HFFc6 (cell line): ENCODE measurements at regions not wholly inside any gene's neighbourhood (a gene's known extent, or its start where the extent isn't known, plus 50 kb on each side); places are given as distances from the start of the nearest gene placed in this dataset.

Experiments used
- DNase-seq: peaks from one replicate; pipeline ENCODE4 v3.0.0-alpha.2; 2018
- H3K27ac Mint-ChIP-seq: 2 replicates; pipeline ENCODE4 v1.8.0; 2020; ENCODE audit warnings: mild to moderate bottlenecking, mixed read lengths
- H3K27me3 Mint-ChIP-seq: 2 replicates; pipeline ENCODE4 v1.8.0; 2021; ENCODE audit warnings: mild to moderate bottlenecking, moderate library complexity, mixed read lengths; ENCODE audit not compliant: insufficient read depth
- H3K36me3 Mint-ChIP-seq: 2 replicates; pipeline ENCODE4 v1.8.0; 2021; ENCODE audit warnings: low read depth, mixed read lengths
- H3K4me1 Mint-ChIP-seq: 2 replicates; pipeline ENCODE4 v1.8.0; 2020; ENCODE audit warnings: low read depth, mixed read lengths
- H3K4me3 Mint-ChIP-seq: 2 replicates; pipeline ENCODE4 v1.8.0; 2020; ENCODE audit warnings: mild to moderate bottlenecking, moderate library complexity, mixed read lengths
- H3K9me3 Mint-ChIP-seq: 2 replicates; pipeline ENCODE4 v1.8.0; 2020; ENCODE audit warnings: mild to moderate bottlenecking, mixed read lengths
- TF ChIP-seq, protein P1 (sequence below): fragments of 200-600 bp; sonication (generic); IDR thresholded peaks from 2 replicates; pipeline ENCODE4 v1.5.0; 2021; ENCODE audit warnings: antibody characterized with exemption, mild to moderate bottlenecking

DNA sequence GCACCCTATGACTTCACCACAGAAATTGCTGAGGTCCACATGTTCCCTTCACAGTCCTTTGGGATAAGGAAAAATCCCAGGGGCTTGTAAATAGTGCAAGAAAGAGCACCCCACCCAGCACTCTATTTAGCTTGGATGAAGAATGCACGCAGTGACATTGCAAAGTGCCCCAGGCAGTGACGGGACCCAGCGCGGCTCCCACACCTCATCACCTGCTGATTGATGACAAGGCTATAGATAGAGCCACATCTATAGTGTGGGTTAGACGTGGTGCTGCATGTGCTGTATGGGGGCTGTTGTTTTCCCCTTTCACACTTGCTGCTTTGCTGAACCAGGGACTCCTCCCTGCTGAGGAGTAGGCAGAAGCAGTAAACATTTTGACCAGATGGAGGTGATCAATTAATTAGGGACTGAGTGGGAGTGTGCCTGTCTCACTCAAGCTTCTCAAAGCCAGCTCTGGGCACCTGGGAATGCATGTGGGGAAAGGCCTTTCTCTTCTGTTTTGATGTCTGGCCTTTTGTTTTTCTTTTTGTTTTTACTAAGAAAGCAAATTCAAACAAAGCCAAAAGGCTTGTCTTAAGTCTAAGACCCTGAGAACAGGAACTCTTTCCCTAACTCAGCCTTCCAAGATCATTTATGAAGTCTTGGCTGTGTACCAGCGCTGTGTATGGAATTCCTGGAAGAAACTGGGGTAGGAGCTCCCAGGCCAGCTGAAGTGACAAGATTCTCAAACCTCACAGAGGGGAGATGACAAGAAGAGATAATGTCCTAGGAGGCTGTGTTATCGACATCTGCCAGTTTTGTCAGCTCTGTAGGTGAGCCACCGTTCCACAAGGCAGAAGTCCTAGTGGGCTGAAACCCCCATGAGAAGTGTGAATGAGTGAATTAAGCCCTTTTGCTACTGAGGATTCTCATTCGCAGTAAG lies 219.7 kb downstream of the BARX2 start:
- H3K36me3 Mint-ChIP-seq = no peaks in the 10 kb centered on the region
- H3K27me3 Mint-ChIP-seq = peaks cover 22% of the 10 kb centered on the region
- H3K4me3 Mint-ChIP-seq = no peak overlapping the region
- TF ChIP-seq, protein P1, sequence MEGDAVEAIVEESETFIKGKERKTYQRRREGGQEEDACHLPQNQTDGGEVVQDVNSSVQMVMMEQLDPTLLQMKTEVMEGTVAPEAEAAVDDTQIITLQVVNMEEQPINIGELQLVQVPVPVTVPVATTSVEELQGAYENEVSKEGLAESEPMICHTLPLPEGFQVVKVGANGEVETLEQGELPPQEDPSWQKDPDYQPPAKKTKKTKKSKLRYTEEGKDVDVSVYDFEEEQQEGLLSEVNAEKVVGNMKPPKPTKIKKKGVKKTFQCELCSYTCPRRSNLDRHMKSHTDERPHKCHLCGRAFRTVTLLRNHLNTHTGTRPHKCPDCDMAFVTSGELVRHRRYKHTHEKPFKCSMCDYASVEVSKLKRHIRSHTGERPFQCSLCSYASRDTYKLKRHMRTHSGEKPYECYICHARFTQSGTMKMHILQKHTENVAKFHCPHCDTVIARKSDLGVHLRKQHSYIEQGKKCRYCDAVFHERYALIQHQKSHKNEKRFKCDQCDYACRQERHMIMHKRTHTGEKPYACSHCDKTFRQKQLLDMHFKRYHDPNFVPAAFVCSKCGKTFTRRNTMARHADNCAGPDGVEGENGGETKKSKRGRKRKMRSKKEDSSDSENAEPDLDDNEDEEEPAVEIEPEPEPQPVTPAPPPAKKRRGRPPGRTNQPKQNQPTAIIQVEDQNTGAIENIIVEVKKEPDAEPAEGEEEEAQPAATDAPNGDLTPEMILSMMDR = no peak
- no peak for DNase-seq
- no peaks in the 10 kb centered on the region for H3K4me1 Mint-ChIP-seq
- H3K9me3 Mint-ChIP-seq = no peaks in the 10 kb centered on the region
- H3K27ac Mint-ChIP-seq = no peak overlapping the region

DNA sequence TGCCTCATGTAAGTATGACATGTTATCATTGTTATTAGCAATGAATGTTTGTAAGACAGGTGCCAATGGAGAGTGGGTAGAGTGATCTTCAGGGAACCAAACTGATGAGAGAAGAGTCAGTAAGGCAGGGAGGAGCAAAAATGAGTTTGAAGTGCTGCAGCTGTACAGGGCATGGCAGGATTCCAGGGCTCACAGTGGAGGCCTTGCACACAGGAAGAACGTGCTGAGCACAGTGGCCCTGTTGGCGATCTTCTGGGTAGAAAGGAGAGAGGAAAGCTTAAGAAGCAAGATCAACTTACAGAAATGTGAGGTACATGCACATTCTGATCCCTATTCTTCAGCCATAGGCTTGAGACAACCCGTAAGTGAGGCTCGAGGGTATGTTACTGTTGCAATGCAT lies 219.3 kb upstream of the TMEM45B start:
- TF ChIP-seq, protein P1 = no peak

DNA sequence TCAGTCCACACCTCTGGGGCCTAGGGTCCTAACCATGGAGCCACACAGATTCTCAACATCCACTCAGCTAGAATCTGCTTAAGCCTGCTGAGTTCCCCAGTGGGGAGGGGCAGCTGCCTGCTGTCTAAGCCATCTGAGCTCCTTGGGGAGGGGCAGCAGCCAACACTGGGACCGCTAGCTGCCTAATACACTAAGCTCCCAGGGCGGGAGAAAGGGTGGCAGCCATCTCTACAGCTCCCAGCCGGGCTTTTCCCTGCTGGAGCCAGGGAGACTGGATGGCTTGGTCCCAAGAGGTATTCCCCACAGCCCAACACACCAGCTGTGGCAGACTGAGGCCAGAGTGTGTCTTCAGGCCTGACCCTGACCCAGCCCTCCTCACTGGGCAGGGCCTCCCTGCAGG lies 217.3 kb upstream of the TMEM45B start:
- H3K9me3 Mint-ChIP-seq = no peaks in the 10 kb centered on the region
- H3K4me3 Mint-ChIP-seq = no peak overlapping the region
- H3K27ac Mint-ChIP-seq = no peak overlapping the region
- TF ChIP-seq, protein P1 = no peak
- H3K36me3 Mint-ChIP-seq = no peaks in the 10 kb centered on the region
- H3K27me3 Mint-ChIP-seq = peaks cover 15% of the 10 kb centered on the region
- no peak for DNase-seq
- no peaks in the 10 kb centered on the region for H3K4me1 Mint-ChIP-seq

More for the DNA sequence above, 219.3 kb upstream of the TMEM45B start:
- no peaks in the 10 kb centered on the region for H3K36me3 Mint-ChIP-seq
- no peak overlapping the region for H3K4me3 Mint-ChIP-seq
- no peak overlapping the region for H3K27ac Mint-ChIP-seq
- H3K4me1 Mint-ChIP-seq = no peaks in the 10 kb centered on the region
- DNase-seq = no peak
- H3K27me3 Mint-ChIP-seq = peaks cover 22% of the 10 kb centered on the region
- H3K9me3 Mint-ChIP-seq = no peaks in the 10 kb centered on the region

DNA sequence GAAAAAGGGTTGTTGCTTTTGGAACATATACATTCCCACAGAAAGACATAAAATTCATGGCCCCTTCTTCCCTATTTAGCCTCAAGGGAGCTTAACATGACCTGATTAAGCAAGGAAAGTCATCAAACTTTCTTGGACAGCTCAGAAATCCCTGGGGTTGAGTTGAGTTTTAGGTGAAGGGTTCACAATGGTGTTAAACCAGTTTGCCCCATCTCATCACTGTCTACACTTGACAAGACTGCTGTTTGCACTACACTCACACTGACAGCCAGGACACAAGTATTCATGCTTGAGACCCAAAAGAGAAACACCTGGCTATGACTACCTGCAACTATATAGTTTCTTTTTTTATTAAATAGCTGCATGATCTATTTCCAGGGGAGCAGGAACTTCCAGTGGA lies 209.8 kb upstream of the TMEM45B start:
- no peaks in the 10 kb centered on the region for H3K4me1 Mint-ChIP-seq
- H3K9me3 Mint-ChIP-seq = no peaks in the 10 kb centered on the region
- H3K4me3 Mint-ChIP-seq = no peak overlapping the region
- TF ChIP-seq, protein P1 = no peak
- no peak for DNase-seq
- no peaks in the 10 kb centered on the region for H3K36me3 Mint-ChIP-seq
- H3K27ac Mint-ChIP-seq = no peak overlapping the region
- peaks cover 18% of the 10 kb centered on the region for H3K27me3 Mint-ChIP-seq

DNA sequence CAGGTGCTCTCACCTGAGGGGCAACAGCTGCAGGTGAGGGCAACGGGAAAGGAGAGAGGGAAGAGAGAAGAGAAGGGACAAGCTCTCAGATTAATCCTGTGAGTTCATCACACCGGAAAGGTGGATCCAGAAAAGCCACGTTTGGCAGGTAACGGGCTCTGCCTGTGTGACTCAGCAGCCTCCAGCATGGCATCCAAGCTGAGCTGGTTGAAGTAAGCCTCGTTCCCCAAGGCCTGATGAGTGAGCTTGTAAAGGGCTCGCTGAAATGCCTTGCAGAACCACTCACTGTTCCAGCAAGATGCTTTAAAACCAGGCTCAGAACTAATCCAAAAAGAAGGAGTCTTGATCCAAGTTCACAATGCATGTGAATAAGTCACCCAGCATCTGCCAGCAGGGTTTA lies 206.9 kb upstream of the TMEM45B start:
- H3K36me3 Mint-ChIP-seq = no peaks in the 10 kb centered on the region
- H3K27ac Mint-ChIP-seq = no peak overlapping the region
- H3K9me3 Mint-ChIP-seq = no peaks in the 10 kb centered on the region
- no peak overlapping the region for H3K4me3 Mint-ChIP-seq
- H3K27me3 Mint-ChIP-seq = peaks cover 34% of the 10 kb centered on the region
- no peak for DNase-seq
- peaks cover 8% of the 10 kb centered on the region; the same call in 1 of the 2 replicates for H3K4me1 Mint-ChIP-seq
- TF ChIP-seq, protein P1 = no peak
